ENCODE measurements at regions not wholly inside any gene's neighbourhood (a gene's known extent, or its start where the extent isn't known, plus 50 kb on each side); places are given as distances from the start of the nearest gene placed in this dataset.

- TF ChIP-seq CTCF (IDR thresholded peaks at IDR 0.05) (no peak), POLR2A (IDR thresholded peaks at IDR 0.05) (no peak)
These were observed 365.9 kb upstream of the CHD6 start for GRCh38 chr20:41984031-41984430.

All from testis (tissue), 2 donors.